HFF-Myc (cell line): ENCODE measurements at regions not wholly inside any gene's neighbourhood (a gene's known extent, or its start where the extent isn't known, plus 50 kb on each side); places are given as distances from the start of the nearest gene placed in this dataset.
"Not testable (repeated sequence)": the region's sequence is repeated elsewhere in the genome, so short reads cannot be mapped to it uniquely, and the experiment has no call there.

Experiments used
- DNase-seq: peaks from one replicate; pipeline ENCODE4 v3.0.0-alpha.2; 2011; ENCODE audit warnings: low read depth; ENCODE audit errors: extremely low read depth
- H3K4me3 ChIP-seq: replicated peaks from 2 replicates; pipeline ENCODE4 v1.5.1; 2011; ENCODE audit warnings: low read depth, mild to moderate bottlenecking, control low read depth, low read length
- TF ChIP-seq, protein P1 (sequence below): IDR thresholded peaks from 2 replicates; pipeline ENCODE4 v1.5.1; 2012; ENCODE audit warnings: mild to moderate bottlenecking, low read depth, low read length, control low read depth; ENCODE audit errors: missing control alignments

DNA sequence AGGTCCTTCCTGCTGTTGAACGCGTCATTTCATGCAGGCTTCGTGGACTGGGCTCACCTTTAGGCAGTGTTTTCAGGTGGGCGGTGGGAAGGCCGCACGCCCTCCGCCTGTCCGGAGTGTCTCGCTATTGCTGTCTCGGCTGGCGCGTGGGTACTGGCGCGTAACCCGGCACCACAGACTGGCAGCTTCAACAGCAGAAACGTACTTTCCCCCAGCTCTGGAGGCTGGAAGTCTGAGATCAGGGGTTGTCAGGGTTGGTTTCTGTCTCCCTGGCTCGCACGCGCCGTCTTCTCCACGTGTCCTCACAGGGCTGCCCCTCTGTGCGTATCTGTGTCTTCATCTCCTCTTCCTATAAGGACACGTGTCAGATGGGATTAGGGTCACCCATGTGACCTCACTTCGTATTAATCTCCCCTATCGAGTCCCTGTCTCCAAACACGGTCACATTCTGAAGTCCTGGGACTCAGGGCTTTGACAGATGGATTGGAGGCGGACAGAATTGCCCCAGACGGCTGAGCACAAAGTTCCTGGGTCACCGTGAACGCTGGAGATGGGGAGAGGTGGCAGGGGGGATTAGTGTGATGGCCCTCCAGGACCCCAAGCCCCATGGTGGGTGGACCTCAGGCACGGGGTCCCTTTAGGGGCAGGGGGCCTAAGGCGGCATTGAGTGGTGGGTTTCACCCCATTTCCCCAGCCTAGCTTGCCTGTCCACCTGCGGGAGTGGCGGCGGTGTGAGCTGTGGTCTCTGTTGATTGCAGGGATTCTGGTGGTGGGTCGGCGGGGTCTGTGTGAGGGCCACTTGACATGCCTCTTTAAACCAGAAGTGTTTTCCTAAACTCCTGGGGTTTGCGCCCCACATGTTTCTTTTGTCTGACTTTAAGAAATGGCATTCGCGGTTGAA is 83.4 kb upstream of the LRPAP1 start:
- no peak overlapping the region for H3K4me3 ChIP-seq
- DNase-seq: no peak
- TF ChIP-seq, protein P1, sequence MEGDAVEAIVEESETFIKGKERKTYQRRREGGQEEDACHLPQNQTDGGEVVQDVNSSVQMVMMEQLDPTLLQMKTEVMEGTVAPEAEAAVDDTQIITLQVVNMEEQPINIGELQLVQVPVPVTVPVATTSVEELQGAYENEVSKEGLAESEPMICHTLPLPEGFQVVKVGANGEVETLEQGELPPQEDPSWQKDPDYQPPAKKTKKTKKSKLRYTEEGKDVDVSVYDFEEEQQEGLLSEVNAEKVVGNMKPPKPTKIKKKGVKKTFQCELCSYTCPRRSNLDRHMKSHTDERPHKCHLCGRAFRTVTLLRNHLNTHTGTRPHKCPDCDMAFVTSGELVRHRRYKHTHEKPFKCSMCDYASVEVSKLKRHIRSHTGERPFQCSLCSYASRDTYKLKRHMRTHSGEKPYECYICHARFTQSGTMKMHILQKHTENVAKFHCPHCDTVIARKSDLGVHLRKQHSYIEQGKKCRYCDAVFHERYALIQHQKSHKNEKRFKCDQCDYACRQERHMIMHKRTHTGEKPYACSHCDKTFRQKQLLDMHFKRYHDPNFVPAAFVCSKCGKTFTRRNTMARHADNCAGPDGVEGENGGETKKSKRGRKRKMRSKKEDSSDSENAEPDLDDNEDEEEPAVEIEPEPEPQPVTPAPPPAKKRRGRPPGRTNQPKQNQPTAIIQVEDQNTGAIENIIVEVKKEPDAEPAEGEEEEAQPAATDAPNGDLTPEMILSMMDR: no peak

DNA sequence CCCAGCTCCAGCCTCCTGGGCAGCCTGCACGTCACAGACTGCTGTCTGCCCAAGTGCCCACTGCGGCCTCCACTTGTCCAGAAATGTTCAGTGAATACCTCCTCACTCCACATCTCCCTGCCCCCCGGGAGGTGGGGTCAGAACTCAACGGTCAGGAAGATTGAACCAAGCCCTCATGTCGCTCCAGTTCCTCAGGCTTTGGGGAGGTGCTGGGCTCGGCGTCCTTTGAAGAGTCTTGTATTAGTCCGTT is 82.4 kb upstream of the LRPAP1 start:
- DNase-seq: no peak
- TF ChIP-seq, protein P1: no peak
- no peak overlapping the region for H3K4me3 ChIP-seq

DNA sequence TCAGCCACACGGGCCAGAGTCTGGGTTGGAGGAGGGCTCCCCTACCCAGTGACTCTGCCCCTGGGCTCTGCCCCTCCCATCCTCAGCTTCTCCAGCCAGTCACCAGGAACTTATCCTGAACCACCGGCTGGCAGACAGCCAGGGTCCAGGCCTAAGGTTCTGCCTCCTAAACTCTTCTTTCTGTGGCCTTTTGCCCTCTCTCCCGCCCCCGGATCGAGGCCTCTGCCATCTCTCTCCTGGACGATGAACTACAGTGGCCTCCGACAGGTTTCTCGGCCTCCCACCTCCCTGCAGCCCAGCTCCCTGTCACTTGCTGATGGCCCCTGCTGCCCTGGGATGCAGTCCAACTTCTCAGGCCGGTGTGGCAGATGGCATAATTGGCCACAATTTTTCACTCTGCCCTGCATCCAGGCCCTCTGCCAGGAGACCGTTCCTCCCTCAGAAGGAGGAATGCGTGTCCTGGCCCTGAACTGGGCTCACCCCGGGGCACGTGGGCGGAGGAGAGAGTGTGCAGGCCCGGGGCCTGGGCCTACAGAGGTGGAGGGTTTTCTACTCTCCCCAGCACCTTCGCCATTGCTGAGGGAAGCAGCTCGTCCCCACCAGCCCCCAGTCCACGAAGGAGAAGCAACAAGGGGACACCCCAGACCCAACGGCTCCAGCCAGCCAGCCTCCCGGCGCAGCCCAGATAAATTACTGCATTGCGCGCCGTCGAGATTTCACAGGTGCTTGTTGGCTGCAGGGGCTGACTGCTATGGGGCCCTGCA is 81.9 kb upstream of the LRPAP1 start:
- TF ChIP-seq, protein P1: no peak
- no peak overlapping the region for H3K4me3 ChIP-seq
- no peak for DNase-seq

DNA sequence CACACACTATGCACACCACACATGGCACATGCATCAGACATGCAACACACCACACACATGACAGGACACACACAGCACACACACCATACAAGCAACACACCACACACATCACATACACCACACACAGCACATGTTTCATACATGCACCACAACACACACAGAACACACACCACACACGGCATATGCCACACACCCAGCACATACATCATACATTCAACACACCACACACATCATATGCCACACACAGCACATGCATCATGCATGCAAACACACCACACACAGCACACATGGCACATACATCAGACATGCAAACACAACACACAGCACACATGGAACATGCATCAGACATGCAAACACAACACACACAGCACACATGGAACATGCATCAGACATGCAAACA is 80.7 kb upstream of the LRPAP1 start:
- no peak for DNase-seq
- TF ChIP-seq, protein P1: no peak
- H3K4me3 ChIP-seq: no peak overlapping the region

DNA sequence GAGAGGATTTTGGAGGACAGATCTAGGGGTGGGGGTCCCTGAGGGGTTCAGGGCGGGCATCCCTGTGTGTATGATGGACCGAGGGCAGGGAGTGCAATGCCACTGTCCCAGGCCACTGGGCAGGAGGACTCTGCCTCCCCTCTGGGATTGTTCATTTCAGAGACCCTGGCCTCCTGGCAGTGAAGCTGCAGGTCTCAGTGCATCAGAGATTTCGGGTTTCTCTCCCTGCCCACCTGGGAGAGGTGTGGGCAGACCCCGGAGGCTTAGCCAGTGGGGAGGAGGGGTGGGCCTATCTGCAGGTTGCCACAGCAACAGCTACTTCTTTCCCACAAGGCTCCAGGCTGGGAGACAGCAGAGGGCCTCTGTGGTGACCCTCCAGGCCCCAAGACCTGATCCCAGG is 80.1 kb upstream of the LRPAP1 start:
- no peak overlapping the region for H3K4me3 ChIP-seq
- TF ChIP-seq, protein P1: no peak
- DNase-seq: no peak

DNA sequence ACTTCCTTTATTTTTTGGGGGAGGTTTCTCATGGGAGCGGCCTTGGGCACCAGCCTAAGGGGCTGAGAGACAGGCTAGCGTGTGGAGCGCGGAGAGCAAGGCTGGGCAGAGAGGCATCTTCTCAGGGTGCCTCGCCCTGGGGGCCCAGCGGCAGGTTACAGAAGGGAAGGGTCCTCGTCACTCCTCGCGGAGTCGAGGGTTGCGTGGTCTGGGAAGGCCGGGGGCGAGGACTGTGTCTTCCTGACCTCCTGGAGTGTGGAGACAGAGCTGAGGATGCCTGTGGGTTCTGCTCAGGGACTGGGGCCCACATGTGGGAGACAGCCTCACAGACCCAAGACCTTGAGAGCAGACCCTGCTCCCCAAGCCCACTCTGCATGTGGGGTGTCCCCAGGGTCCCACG is 79.6 kb upstream of the LRPAP1 start:
- TF ChIP-seq, protein P1: no peak
- no peak for DNase-seq

DNA sequence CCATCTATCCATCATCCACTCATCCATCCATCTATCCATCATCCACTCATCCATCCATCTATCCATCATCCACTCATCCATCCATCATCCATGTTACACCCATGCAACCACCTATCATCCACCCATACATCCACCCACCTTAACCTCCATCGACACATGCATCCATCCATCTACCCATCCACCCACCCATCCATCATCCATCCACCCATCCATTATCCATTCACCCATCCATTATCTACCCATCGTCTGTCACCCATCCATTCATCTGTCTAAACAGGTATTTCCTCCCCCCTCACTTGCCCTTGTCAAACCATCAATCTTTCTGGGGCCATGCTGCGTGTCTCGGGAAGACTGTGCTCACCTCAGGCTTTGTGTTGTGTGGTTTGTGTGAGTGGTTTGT is 78.6 kb upstream of the LRPAP1 start:
- H3K4me3 ChIP-seq, DNase-seq: not testable (repeated sequence)

More for the DNA sequence above, 79.6 kb upstream of the LRPAP1 start:
- no peak overlapping the region for H3K4me3 ChIP-seq

DNA sequence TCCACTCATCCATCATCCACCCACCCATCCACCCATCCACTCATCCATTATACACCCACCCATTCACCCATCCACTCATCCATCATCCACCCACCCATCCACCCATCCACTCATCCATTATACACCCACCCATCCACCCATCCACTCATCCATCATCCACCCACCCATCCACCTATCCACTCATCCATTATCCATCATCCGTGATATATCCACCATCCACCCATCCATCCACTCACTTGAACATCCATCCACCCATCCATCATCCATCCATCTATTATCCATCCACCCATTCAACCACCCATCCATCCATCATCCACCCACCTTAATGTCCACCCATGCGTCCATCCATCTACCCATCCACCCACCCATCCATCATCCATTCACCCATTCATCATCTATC is 77.7 kb upstream of the LRPAP1 start:
- H3K4me3 ChIP-seq, DNase-seq: not testable (repeated sequence)
